Duodenal mucosa (tissue), 2 donors: ENCODE measurements at regions not wholly inside any gene's neighbourhood (a gene's known extent, or its start where the extent isn't known, plus 50 kb on each side); places are given as distances from the start of the nearest gene placed in this dataset.
"Not testable (repeated sequence)": the region's sequence is repeated elsewhere in the genome, so short reads cannot be mapped to it uniquely, and the experiment has no call there.

Experiments used
- H3K27ac ChIP-seq: one replicate; pipeline ENCODE4 v1.7.0; 2013; ENCODE audit warnings: low read depth, low read length
- H3K27me3 ChIP-seq, 2 donors: one replicate each; pipeline ENCODE4 v1.7.0; 2013; ENCODE audit warnings: low read length in 2 of 2, control low read depth in 1 of 2; ENCODE audit not compliant: insufficient read depth in 2 of 2, control insufficient read depth in 1 of 2
- H3K36me3 ChIP-seq, 2 donors: one replicate each; pipeline ENCODE4 v1.7.0; 2013; ENCODE audit warnings: low read length in 2 of 2, control low read depth in 1 of 2; ENCODE audit not compliant: insufficient read depth in 2 of 2, control insufficient read depth in 1 of 2
- H3K4me1 ChIP-seq, 2 donors: one replicate each; pipeline ENCODE4 v1.7.0; 2013; ENCODE audit warnings: low read length in 2 of 2, control low read depth in 1 of 2; ENCODE audit not compliant: insufficient read depth in 2 of 2, control insufficient read depth in 1 of 2
- H3K4me3 ChIP-seq, 2 donors: one replicate each; pipeline ENCODE4 v1.7.0; 2013; ENCODE audit warnings: low read length in 2 of 2, low read depth in 1 of 2
- H3K9ac ChIP-seq, 2 donors: one replicate each; pipeline ENCODE4 v1.7.0; 2013; ENCODE audit warnings: low read length in 2 of 2, low read depth in 1 of 2
- H3K9me3 ChIP-seq, 2 donors: one replicate each; pipeline ENCODE4 v1.7.0; 2013; ENCODE audit warnings: low read length in 2 of 2, control low read depth in 1 of 2; ENCODE audit not compliant: control insufficient read depth in 1 of 2

DNA sequence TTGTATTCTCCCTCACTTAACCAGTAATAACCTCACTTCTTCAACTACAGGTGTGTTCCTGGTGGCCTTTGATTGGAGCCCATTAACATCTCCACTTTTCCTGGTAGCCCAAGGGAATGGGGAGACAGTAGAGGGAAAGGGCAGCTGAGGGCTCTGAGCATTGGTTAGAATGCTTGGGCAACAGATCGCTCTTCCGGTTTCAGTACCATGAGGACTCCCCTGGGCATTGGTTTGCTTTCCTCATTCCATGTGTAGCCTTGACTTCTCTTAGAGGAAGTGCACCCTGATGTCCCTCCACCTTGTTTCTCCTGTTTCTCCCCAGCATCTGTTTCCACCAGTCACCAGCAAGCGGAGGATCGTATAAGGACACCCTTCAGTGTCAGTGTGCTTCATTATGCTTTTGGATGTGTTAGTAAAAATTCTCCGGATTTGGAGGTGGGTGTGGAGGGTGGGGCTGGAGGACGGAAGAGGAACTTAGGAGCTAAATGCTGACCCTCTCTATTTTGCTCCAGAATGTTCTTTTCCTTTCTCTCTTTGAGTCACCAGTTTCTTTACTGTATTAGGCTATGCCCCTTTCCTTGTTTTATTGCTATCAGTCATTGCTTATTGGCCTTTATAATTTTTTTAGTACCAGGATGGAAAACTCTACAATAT is 50.6 kb upstream of the ZNG1B start:
- not testable (repeated sequence) for H3K9me3 ChIP-seq, H3K36me3 ChIP-seq, H3K4me3 ChIP-seq, H3K9ac ChIP-seq, H3K27ac ChIP-seq, H3K27me3 ChIP-seq, H3K4me1 ChIP-seq

DNA sequence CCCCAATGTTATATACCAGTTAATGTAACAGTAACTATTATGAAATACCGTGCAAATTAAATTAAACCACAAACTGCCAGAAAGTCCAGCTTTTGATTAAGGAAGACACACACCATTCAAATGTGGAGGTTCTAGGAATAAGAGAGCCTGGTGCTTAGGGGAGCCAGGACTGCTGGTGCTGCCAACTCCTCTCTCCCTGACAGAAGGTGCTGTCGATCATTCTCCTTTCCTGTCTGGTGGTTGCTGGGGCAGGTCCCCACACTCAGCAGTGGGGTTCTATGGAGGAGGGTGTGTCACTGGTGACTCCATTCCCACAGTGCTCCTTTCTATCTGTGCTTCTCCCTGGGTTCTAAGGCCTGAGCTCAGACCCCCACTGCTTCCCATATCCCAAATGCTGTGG is 57.9 kb upstream of the ZNG1B start:
- H3K9ac ChIP-seq, H3K4me1 ChIP-seq, H3K36me3 ChIP-seq, H3K27ac ChIP-seq, H3K27me3 ChIP-seq, H3K4me3 ChIP-seq, H3K9me3 ChIP-seq: not testable (repeated sequence)

DNA sequence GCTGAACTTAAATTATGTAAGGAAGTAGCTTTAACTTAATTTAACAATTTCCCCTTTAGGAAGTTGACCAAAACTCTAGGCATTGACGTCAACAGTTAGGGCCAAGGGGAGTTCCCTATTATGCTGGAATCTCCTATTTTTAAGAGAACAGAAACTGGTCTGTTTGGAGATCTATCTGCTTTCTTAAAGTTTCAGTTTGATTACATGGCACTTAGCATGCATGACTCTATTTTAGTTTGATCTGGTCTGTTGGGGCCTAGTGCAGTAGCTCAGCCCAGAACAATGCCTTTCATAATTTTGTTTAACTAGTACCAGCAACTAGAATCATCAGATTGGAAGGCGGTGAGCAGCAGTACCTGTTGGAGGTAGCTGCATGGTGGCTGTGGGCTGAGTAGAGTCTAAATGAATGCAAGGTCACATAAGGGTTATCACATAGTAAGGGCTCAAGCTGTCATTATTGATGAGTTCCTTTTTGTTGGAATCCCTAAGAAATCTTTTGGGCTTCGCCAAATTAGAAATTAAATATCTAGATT is 60.5 kb upstream of the ZNG1B start:
- H3K4me3 ChIP-seq, result no peak overlapping the region
- H3K4me1 ChIP-seq, result no peaks in the 10 kb centered on the region
- H3K9ac ChIP-seq, result no peak overlapping the region
- no peaks in the 10 kb centered on the region for H3K27me3 ChIP-seq
- no peak overlapping the region for H3K27ac ChIP-seq
- no peaks in the 10 kb centered on the region for H3K9me3 ChIP-seq
- H3K36me3 ChIP-seq, result no peaks in the 10 kb centered on the region

DNA sequence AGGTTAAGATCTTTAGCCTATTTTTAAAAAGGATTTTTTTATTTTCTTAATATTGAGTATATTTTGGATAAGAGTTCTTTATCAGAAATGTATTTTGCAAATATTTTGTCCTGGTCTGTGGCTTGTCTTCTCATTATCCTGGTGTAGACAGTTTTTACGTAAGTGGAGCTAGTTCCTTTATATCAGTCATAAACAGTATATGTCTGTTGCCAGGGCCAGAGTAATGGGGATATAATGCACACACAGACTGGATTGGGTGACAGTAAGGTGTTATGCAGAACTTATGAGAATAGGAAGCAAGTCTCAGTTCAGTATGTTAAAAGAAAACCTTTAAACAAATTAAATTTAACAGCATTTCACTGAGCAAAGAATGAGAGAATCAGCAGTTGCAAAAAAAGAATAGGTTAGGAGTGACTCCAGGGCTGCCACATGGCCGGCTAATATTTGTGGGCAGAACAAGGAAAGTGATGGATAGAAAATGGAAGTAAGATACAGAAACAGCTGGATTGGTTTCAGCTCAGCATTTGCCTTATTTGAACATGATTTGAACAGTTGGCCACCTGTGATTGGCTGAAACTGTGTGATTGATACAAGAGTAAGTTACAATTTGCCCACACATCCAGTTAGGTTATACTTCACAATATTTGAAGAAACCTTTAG is 61.1 kb upstream of the ZNG1B start:
- H3K27ac ChIP-seq, result no peak overlapping the region
- H3K9ac ChIP-seq, result no peak overlapping the region
- no peaks in the 10 kb centered on the region for H3K27me3 ChIP-seq
- no peaks in the 10 kb centered on the region for H3K9me3 ChIP-seq
- H3K36me3 ChIP-seq, result no peaks in the 10 kb centered on the region
- H3K4me3 ChIP-seq, result no peak overlapping the region
- no peaks in the 10 kb centered on the region for H3K4me1 ChIP-seq

DNA sequence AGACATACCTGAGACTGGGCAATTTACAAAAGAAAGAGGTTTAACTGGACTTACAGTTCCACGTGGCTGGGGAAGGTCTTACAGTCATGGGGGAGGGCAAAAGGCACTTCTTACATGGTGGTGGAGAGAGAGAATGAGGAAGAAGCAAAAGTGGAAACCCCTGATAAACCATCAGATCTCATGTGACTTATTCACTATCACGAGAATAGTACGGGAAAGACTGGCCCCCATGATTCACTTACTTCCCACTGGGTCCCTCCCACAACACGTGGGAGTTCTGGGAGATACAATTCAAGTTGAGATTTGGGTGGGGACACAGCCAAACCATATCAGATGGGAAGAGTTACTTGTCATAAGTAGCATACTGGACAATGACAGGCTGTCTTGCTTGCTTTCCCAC is 62.6 kb upstream of the ZNG1B start:
- not testable (repeated sequence) for H3K4me1 ChIP-seq, H3K36me3 ChIP-seq, H3K9ac ChIP-seq, H3K27me3 ChIP-seq, H3K4me3 ChIP-seq, H3K27ac ChIP-seq, H3K9me3 ChIP-seq

DNA sequence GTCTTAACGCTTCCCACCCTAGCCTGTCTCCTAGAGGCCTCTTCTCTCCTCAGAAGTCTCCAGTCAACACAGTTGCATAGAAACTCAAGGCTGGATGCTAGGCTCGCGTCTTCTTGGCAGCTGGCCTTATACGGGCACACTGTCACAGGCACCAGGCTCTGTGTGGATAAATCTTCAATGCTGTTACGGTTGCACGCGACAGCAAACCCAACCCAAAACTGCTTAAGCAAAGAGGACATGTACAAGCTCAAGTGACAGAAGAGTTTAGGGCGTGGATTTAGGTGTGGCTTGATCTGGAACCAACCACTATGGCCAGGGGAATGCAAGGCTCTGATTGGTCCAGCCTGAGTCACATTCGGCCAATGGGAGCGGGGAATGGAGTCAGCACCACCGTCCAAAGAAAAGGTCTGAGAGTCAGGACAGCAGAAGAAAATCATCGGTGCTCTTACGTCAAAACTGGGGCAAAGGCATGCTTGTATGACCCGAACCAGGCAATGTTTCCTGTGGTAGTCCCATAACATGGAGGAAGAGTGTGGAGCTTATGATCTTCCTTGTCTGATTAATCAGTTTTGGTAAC is 65.1 kb upstream of the ZNG1B start:
- H3K27ac ChIP-seq, H3K9me3 ChIP-seq, H3K36me3 ChIP-seq, H3K9ac ChIP-seq, H3K4me3 ChIP-seq, H3K27me3 ChIP-seq, H3K4me1 ChIP-seq: not testable (repeated sequence)

DNA sequence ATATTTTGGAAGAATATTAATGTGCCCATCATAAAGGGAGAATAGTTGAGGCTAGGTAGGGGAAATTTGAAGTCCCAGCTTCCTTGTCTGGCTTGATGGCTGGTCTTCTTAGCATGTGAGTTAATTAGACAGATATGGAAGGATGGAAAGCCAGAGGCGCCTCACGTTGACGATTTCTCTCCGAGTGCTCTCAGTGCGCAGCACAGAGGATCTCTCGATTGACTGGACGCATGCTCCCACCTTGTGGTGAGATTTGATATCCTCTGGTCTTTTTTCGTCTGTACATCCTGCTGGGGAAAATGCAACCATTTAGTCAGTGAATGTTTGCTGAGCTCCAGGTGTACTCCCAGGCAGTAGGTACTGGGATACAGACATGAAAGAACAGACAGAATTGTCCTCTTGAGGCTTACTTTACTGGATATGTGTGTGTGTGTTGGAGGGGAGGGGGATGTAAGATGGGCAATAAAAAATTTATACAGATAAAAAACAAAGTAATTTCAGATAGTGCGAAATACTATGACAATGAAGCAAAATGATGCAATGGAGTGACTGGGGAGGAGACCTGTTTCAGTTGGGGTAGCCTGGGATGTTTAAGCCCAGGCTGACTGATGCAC is 66.9 kb upstream of the ZNG1B start:
- H3K27me3 ChIP-seq, result no peaks in the 10 kb centered on the region
- H3K36me3 ChIP-seq, result no peaks in the 10 kb centered on the region
- no peaks in the 10 kb centered on the region for H3K4me1 ChIP-seq
- H3K9ac ChIP-seq, result peak overlapping the region in 1 of 2 donors; percentile 12
- H3K4me3 ChIP-seq, result no peak overlapping the region
- H3K27ac ChIP-seq, result no peak overlapping the region
- H3K9me3 ChIP-seq, result no peaks in the 10 kb centered on the region

DNA sequence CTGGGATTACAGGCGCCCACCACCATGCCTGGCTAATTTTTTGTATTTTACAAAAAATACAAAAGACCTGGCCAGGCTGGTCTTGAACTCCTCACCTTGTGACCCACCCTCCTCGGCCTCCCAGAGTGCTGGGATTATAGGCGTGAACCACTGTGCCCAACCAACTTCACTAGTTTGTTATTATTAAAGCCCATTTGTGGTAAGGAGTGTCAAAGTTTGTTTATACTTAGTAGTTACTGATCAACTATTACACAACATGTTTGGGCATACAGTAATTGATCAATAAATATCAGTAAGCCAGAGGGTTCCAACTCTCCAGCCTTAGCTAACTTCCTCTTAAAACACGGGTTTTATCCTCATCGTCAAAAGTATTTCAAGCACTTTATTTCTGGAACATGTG is 67.5 kb upstream of the ZNG1B start:
- Histone ChIP-seq H3K9ac (peak overlapping the region in 1 of 2 donors; percentile 12), H3K27me3 (no peaks in the 10 kb centered on the region), H3K4me3 (no peak overlapping the region), H3K27ac (no peak overlapping the region), H3K36me3 (no peaks in the 10 kb centered on the region), H3K4me1 (no peaks in the 10 kb centered on the region), H3K9me3 (no peaks in the 10 kb centered on the region)

DNA sequence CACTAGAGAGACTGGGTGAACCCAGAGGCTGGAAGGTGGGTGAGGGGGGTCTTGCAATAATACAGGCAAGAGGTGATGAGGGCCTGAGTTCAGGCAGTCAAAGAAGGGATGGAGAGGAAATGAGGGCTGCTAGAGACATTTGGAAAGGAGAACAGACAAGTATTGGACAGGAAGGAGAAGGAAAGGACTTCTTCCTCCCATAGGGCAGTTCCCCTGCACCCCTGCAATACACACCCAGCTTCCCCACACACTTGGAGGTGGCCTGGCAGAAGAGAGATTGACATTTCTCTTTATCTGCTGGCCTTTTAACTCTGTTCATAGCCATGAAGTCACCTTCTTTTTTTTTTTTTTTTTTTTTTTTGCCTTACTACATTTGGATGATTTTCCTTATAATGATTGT is 68.9 kb upstream of the ZNG1B start:
- H3K9ac ChIP-seq, H3K36me3 ChIP-seq, H3K4me3 ChIP-seq, H3K9me3 ChIP-seq, H3K4me1 ChIP-seq, H3K27me3 ChIP-seq, H3K27ac ChIP-seq: not testable (repeated sequence)

DNA sequence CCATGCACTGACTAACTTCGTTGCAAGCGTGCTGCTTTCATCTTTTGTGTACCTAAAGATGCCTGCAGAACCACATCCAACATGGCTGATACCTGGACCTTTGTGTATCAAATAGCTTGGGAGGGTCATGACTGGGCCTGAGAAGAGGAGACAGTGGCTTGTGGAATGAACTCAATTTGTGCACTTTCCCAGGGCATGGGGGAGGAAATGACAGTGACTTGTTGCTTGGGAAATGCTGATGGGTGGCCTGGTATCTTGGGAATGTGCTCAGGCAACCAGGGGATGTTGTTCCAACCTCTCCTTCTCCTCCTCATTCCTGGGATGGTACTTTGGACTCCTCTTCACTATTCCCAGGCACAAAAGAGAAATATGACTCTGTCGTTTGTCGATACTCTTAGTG is 70.7 kb upstream of the ZNG1B start:
- H3K9ac ChIP-seq, H3K36me3 ChIP-seq, H3K27ac ChIP-seq, H3K27me3 ChIP-seq, H3K4me1 ChIP-seq, H3K4me3 ChIP-seq, H3K9me3 ChIP-seq: not testable (repeated sequence)
